Liver (tissue), 3 donors: ENCODE measurements at regions not wholly inside any gene's neighbourhood (a gene's known extent, or its start where the extent isn't known, plus 50 kb on each side); places are given as distances from the start of the nearest gene placed in this dataset.

Experiments
- CTCF ChIP-seq: fragments of 150-350 bp; IDR thresholded peaks from 2 replicates; pipeline ENCODE4 v1.5.1; 2017; ENCODE audit warnings: improper control_type of control experiment, low read depth, low read length; ENCODE audit not compliant: missing input control
- NR2F2 ChIP-seq: IDR thresholded peaks from 2 replicates; pipeline ENCODE4 v1.6.1; 2016; ENCODE audit warnings: antibody characterized with exemption
- RAD21 ChIP-seq, 2 donors: IDR thresholded peaks; 2 replicates each; pipeline ENCODE4 v1.6.1; 2016; ENCODE audit warnings: antibody characterized with exemption in 2 of 2, mild to moderate bottlenecking in 2 of 2
- REST ChIP-seq: IDR thresholded peaks from 2 replicates; pipeline ENCODE4 v1.6.1; 2016; ENCODE audit warnings: antibody characterized with exemption, mild to moderate bottlenecking
- donor health status: healthy.
- donor health status: healthy.

- TF ChIP-seq RAD21 (IDR thresholded peaks at IDR 0.05) (no peak), CTCF (no peak), NR2F2 (no peak), REST (no peak)
These were observed 1048.0 kb downstream of the LRFN5 start for GRCh38 chr14:42654707-42655106.
